ENCODE measurements at regions not wholly inside any gene's neighbourhood (a gene's known extent, or its start where the extent isn't known, plus 50 kb on each side); places are given as distances from the start of the nearest gene placed in this dataset.

DNA sequence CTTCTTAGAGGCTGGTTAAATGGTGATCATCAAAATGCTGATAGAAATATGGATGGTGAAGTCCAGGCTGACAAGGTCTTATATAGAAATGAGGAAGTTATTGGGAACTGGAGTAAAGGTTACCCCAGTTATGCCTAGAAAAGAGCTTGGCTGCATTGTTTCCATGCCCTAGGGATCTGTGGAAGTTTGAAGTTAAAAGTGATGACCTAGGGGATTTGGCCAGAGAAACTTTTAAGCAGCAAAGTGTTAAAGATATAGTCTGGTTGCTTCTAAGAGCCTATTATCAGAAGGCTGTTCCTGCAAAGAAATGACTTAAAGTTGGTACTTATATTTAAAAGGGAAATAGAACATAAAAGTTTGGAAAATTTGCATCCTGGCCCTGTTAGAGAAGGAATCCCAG is 200.3 kb downstream of the ICE1 start:
- no peak for TF ChIP-seq POLR2A (IDR thresholded peaks at IDR 0.05)
- TF ChIP-seq, protein P1, sequence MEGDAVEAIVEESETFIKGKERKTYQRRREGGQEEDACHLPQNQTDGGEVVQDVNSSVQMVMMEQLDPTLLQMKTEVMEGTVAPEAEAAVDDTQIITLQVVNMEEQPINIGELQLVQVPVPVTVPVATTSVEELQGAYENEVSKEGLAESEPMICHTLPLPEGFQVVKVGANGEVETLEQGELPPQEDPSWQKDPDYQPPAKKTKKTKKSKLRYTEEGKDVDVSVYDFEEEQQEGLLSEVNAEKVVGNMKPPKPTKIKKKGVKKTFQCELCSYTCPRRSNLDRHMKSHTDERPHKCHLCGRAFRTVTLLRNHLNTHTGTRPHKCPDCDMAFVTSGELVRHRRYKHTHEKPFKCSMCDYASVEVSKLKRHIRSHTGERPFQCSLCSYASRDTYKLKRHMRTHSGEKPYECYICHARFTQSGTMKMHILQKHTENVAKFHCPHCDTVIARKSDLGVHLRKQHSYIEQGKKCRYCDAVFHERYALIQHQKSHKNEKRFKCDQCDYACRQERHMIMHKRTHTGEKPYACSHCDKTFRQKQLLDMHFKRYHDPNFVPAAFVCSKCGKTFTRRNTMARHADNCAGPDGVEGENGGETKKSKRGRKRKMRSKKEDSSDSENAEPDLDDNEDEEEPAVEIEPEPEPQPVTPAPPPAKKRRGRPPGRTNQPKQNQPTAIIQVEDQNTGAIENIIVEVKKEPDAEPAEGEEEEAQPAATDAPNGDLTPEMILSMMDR (IDR thresholded peaks at IDR 0.05): no peak

All from heart left ventricle (tissue), 13 donors.